B cell (primary cell): ENCODE measurements at regions not wholly inside any gene's neighbourhood (a gene's known extent, or its start where the extent isn't known, plus 50 kb on each side); places are given as distances from the start of the nearest gene placed in this dataset.

Experiments used
- ATAC-seq: fragments of 200-7000 bp; cut with Tn5 transposase; one replicate; pipeline ENCODE4 v1.10.0; 2021; ENCODE audit warnings: low read depth, mild to moderate bottlenecking, moderate number of reproducible peaks, moderate library complexity
- CTCF ChIA-PET: fragments of 350-600 bp; sonication (Branson Sonifier 250); formaldehyde crosslinking; loops from one replicate; lab custom pipeline; 2021; ENCODE audit warnings: antibody characterized with exemption, inconsistent platforms; lab: Charles Lee
- POLR2A ChIA-PET: fragments of 350-600 bp; sonication (Branson Sonifier 250); formaldehyde crosslinking; loops from one replicate; lab custom pipeline; 2021; ENCODE audit warnings: antibody characterized with exemption; lab: Charles Lee
- DNase-seq: peaks from one replicate; pipeline ENCODE4 v3.0.0; 2013
- H2AFZ ChIP-seq: 2 replicates; pipeline ENCODE4 v1.6.1; 2012; ENCODE audit warnings: mild to moderate bottlenecking, low read depth, low read length; ENCODE audit not compliant: insufficient read depth, poor library complexity, severe bottlenecking
- H3K27ac ChIP-seq, 2 donors: 1 replicate in 1 of 2; 2 replicates in 1 of 2; pipeline ENCODE4 v1.5.1; 2012 to 2013; ENCODE audit warnings: low read length in 2 of 2, mild to moderate bottlenecking in 2 of 2, moderate library complexity in 1 of 2
- H3K27me3 ChIP-seq, 4 experiments: fragments of 200-600 bp in 1 of 4; sonication (generic) in 1 of 4; replicated peaks in 1 of 4; 1 replicate in 2 of 4; 2 replicates in 2 of 4; pipeline versions ENCODE4 v1.6.1 to v1.7.0; 2013 to 2016; ENCODE audit warnings: low read length in 3 of 4, mild to moderate bottlenecking in 2 of 4, mixed read lengths in 1 of 4, moderate library complexity in 1 of 4; ENCODE audit not compliant: insufficient read depth in 4 of 4, control insufficient read depth in 3 of 4; ENCODE audit errors: control extremely low read depth in 1 of 4
- H3K36me3 ChIP-seq, 2 experiments: replicated peaks in 1 of 2; 1 replicate in 1 of 2; 2 replicates in 1 of 2; pipeline versions ENCODE4 v1.6.1 to v1.7.1; 2013; ENCODE audit warnings: low read length in 1 of 2; ENCODE audit not compliant: insufficient read depth in 2 of 2, control insufficient read depth in 1 of 2; ENCODE audit errors: control extremely low read depth in 1 of 2, extremely low read depth in 1 of 2
- H3K4me1 ChIP-seq, 2 donors: fragments of 200-600 bp in 1 of 2; sonication (generic) in 1 of 2; 1 replicate in 1 of 2; 2 replicates in 1 of 2; pipeline versions ENCODE4 v1.5.1 to v1.6.1; 2013 to 2017; ENCODE audit warnings: low read length in 2 of 2; ENCODE audit not compliant: control insufficient read depth in 2 of 2, insufficient read depth in 2 of 2
- H3K4me2 ChIP-seq: replicated peaks from 2 replicates; pipeline ENCODE3; 2012; ENCODE audit warnings: mild to moderate bottlenecking, low read depth, low read length; ENCODE audit not compliant: poor library complexity, severe bottlenecking
- H3K4me3 ChIP-seq, 5 experiments: fragments of 200-600 bp in 1 of 5; sonication (generic) in 1 of 5; 1 replicate in 3 of 5; 2 replicates in 2 of 5; pipeline versions ENCODE4 v1.5.1 to v1.7.0; 2011 to 2016; ENCODE audit warnings: low read length in 4 of 5, mild to moderate bottlenecking in 4 of 5, low read depth in 2 of 5, control low read depth in 1 of 5, moderate library complexity in 1 of 5; ENCODE audit not compliant: insufficient read depth in 1 of 5; ENCODE audit errors: control extremely low read depth in 1 of 5, extremely low read depth in 1 of 5
- H3K79me2 ChIP-seq: fragments of 200-600 bp; sonication (generic); one replicate; pipeline ENCODE4 v1.6.0; 2016; ENCODE audit warnings: low read length; ENCODE audit not compliant: control insufficient read depth, insufficient read depth
- H3K9ac ChIP-seq: fragments of 200-600 bp; sonication (generic); 2 replicates; pipeline ENCODE4 v1.6.1; 2017; ENCODE audit warnings: mild to moderate bottlenecking, low read length, moderate library complexity
- H3K9me3 ChIP-seq, 3 donors: one replicate each; pipeline versions ENCODE4 v1.6.1 to v1.7.1; 2013; ENCODE audit warnings: low read length in 2 of 3; ENCODE audit not compliant: control insufficient read depth in 2 of 3, insufficient read depth in 1 of 3; ENCODE audit errors: control extremely low read depth in 1 of 3
- H4K20me1 ChIP-seq: 2 replicates; pipeline ENCODE4 v1.6.0; 2012; ENCODE audit warnings: mild to moderate bottlenecking, low read length; ENCODE audit not compliant: insufficient read depth, control insufficient read depth, poor library complexity, severe bottlenecking
- H3K27ac Mint-ChIP-seq: one replicate; pipeline ENCODE4 v1.8.0; 2021; ENCODE audit warnings: mixed read lengths
- H3K27me3 Mint-ChIP-seq: one replicate; pipeline ENCODE4 v1.8.0; 2021; ENCODE audit warnings: mixed read lengths
- H3K4me1 Mint-ChIP-seq: one replicate; pipeline ENCODE4 v1.8.0; 2021; ENCODE audit warnings: mixed read lengths
- H3K4me3 Mint-ChIP-seq: one replicate; pipeline ENCODE4 v1.8.0; 2021; ENCODE audit warnings: mixed read lengths
- H3K9me3 Mint-ChIP-seq: one replicate; pipeline ENCODE4 v1.8.0; 2022; ENCODE audit warnings: mixed read lengths; ENCODE audit not compliant: insufficient read depth
- EZH2 ChIP-seq: IDR thresholded peaks from 2 replicates; pipeline ENCODE4 v1.6.1; 2012; ENCODE audit warnings: borderline replicate concordance, low read depth, mild to moderate bottlenecking, moderate library complexity, low read length; ENCODE audit not compliant: insufficient read depth, poor library complexity, severe bottlenecking
- WGBS: methylation state at CpG from one replicate; pipeline ENCODE4 v1.1.5; 2013; ENCODE audit warnings: missing lambda C conversion rate; ENCODE audit not compliant: insufficient coverage; 5-methylcytosine and 5-hydroxymethylcytosine counted together
- intact Hi-C: fragments of 100-400 bp; cut with micrococcal nuclease; formaldehyde crosslinking; loops from one replicate; pipeline ENCODE4 v1.10.0; 2022
- TF ChIP-seq, protein P1 (sequence below): fragments of 200-600 bp; IDR thresholded peaks from one replicate; pipeline ENCODE4 v1.8.0; 2022; ENCODE audit warnings: antibody characterized with exemption, mild to moderate bottlenecking

DNA sequence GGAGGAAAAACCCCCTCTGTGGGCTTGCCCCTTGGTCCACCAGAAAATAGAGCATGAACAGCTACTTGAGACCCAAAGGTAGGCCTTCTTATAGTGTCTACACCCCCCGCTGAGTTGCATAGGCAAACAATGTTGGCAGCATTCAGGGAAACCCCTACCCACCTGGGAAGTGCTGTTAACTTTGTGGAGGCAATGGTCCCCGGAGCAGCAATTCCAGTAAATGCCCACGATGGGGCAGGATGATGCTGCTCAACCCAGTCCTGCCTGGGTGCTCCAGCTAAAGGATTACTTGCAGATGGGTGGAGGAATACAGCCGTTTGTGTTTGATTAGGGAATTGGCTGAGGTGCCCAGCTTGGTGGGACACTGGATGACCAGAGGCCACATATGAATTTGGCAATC, 381.3 kb upstream of the ANO5 start:
- Histone ChIP-seq H3K4me3 (no peak overlapping the region), H3K4me2 (no peak overlapping the region), H3K27me3 (no peaks in the 10 kb centered on the region), H3K4me1 (no peaks in the 10 kb centered on the region), H3K27ac (no peak overlapping the region), H3K79me2 (no peaks in the 10 kb centered on the region), H2AFZ (no peak overlapping the region), H3K9ac (no peak overlapping the region), H4K20me1 (no peaks in the 10 kb centered on the region), H3K9me3 (peaks cover 0 to 14% (median 2%) of the 10 kb centered on the region in 3 donors), H3K36me3 (no peaks in the 10 kb centered on the region)
- Mint-ChIP-seq H3K4me1 (no peaks in the 10 kb centered on the region), H3K27me3 (no peaks in the 10 kb centered on the region), H3K4me3 (no peak overlapping the region), H3K27ac (no peak overlapping the region), H3K9me3 (no peaks in the 10 kb centered on the region)
- DNase-seq (no peak), ATAC-seq (no peak)
- TF ChIP-seq EZH2: no peak
- TF ChIP-seq, protein P1, sequence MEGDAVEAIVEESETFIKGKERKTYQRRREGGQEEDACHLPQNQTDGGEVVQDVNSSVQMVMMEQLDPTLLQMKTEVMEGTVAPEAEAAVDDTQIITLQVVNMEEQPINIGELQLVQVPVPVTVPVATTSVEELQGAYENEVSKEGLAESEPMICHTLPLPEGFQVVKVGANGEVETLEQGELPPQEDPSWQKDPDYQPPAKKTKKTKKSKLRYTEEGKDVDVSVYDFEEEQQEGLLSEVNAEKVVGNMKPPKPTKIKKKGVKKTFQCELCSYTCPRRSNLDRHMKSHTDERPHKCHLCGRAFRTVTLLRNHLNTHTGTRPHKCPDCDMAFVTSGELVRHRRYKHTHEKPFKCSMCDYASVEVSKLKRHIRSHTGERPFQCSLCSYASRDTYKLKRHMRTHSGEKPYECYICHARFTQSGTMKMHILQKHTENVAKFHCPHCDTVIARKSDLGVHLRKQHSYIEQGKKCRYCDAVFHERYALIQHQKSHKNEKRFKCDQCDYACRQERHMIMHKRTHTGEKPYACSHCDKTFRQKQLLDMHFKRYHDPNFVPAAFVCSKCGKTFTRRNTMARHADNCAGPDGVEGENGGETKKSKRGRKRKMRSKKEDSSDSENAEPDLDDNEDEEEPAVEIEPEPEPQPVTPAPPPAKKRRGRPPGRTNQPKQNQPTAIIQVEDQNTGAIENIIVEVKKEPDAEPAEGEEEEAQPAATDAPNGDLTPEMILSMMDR: no peak
- ChIA-PET CTCF (no interaction called here), POLR2A (no interaction called here)
- WGBS: 81% methylated on average over 4 of the region's 4 CpGs
- intact Hi-C loops: no loop called here

DNA sequence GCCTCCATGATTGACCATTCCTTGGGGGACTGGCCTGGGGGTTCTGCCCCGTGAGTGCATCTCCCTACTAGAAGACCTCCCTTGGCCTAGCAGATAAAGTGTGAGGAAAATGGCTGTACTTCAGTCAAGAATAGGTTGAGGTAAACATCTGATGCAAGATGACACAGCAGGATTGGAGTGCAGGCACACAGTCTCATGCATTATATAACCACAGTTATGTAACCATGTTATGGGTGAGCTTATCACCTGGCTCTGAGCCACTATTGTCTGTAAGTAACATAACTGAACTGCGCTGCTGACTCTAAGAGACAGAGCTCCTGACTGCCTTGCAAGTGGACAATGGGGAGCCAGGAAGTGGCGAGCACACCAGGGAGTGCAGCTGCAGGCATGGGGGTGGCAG, 378.7 kb upstream of the ANO5 start:
- H2AFZ ChIP-seq: no peak overlapping the region
- intact Hi-C loops: no loop called here
- no peak overlapping the region for H3K9ac ChIP-seq
- TF ChIP-seq, protein P1: no peak
- TF ChIP-seq EZH2: no peak
- peaks cover 0 to 14% (median 2%) of the 10 kb centered on the region in 3 donors for H3K9me3 ChIP-seq
- no peak for DNase-seq
- H3K27ac ChIP-seq: no peak overlapping the region
- ChIA-PET POLR2A (no interaction called here), CTCF (no interaction called here)
- ATAC-seq: no peak
- no peaks in the 10 kb centered on the region for H3K4me1 ChIP-seq
- no peaks in the 10 kb centered on the region for H3K79me2 ChIP-seq
- H3K27ac Mint-ChIP-seq: no peak overlapping the region
- H3K27me3 Mint-ChIP-seq: no peaks in the 10 kb centered on the region
- no peaks in the 10 kb centered on the region for H3K9me3 Mint-ChIP-seq
- H3K4me2 ChIP-seq: no peak overlapping the region
- no peaks in the 10 kb centered on the region for H4K20me1 ChIP-seq
- H3K4me1 Mint-ChIP-seq: no peaks in the 10 kb centered on the region
- no peak overlapping the region for H3K4me3 ChIP-seq
- no peaks in the 10 kb centered on the region for H3K27me3 ChIP-seq
- no peaks in the 10 kb centered on the region for H3K36me3 ChIP-seq
- no peak overlapping the region for H3K4me3 Mint-ChIP-seq
- 83% methylated on average over 1 of the region's 3 CpGs for WGBS
